Amniotic stem cell (primary cell): ENCODE measurements at regions not wholly inside any gene's neighbourhood (a gene's known extent, or its start where the extent isn't known, plus 50 kb on each side); places are given as distances from the start of the nearest gene placed in this dataset.
"Not testable (repeated sequence)": the region's sequence is repeated elsewhere in the genome, so short reads cannot be mapped to it uniquely, and the experiment has no call there.

Experiments used
- DNase-seq: peaks from one replicate; lab custom pipeline; 2025; lab: John Stamatoyannopoulos, UW

DNA sequence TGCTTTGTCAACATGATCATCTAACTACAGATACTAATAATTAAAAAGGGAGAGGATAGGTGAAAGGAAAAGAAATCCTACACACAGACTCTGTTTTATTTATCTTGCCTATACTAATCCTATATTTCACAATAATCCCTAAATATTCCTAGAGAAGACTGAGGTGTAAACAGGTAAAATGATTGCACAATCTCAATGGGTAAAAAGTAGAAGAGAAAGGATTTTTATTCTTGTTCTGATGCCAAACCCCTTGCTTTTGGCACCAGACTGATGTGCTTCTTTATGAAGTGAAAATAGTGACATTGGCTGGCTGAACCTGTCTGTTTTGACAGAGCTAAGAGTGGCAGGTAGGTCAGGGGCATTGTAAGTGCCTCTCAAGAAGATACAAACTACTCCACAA lies 101.9 kb upstream of the ZPLD1 start:
- DNase-seq: no peak

- no peak for DNase-seq
Measured at GRCh38 chr3:102336130-102336529, 98.7 kb upstream of the ZPLD1 start.

DNA sequence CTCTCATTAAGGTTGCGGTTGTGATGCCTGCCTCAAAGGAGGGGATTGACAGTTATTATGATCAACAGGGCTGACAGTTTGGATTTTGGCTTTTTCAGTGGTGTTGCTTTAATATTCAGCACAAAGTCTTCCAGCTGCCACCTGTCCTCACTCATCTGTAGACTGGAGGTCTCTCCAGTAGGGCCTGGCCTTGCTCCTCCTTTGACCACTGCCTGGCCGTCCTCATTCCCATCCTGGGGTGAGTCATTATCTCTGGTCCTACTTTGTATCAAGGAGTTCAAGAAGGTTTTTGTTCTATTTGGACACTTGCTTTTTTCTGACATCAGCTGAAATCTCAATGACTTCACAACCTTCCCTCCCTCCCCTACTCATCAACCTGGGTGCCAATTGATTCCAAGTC lies 95.1 kb upstream of the ZPLD1 start:
- no peak for DNase-seq

DNA sequence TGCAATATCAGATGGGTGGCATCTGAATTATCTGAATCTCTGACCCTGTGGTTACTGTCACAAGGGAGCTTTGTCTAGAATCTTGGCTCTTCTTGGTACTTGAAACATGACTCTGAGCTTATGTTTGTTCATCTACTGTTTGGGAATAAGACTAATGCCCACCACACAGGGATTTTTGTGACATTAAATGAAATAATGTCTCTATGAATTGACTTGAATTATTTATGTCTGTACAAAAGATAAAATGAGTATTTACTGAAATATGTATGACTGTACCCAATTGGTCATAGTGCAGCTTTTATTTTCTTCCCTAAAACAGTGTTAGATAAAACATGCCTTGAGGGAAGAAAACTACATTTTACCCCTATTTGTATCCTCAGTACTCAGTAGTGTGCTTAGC lies 87.9 kb upstream of the ZPLD1 start:
- DNase-seq: no peak

GRCh38 chr3:102348904-102349303 lies 85.9 kb upstream of the ZPLD1 start:
- no peak for DNase-seq

- DNase-seq: no peak
Measured at GRCh38 chr3:102353148-102353547, 81.7 kb upstream of the ZPLD1 start.

- DNase-seq: no peak
Measured at GRCh38 chr3:102353805-102354204, 81.0 kb upstream of the ZPLD1 start.

GRCh38 chr3:102354818-102355515 lies 79.8 kb upstream of the ZPLD1 start:
- DNase-seq: no peak

- DNase-seq: no peak
Measured at GRCh38 chr3:102356506-102356905, 78.3 kb upstream of the ZPLD1 start.

- DNase-seq: not testable (repeated sequence)
Measured at GRCh38 chr3:102357313-102357712, 77.5 kb upstream of the ZPLD1 start.

GRCh38 chr3:102360183-102360860 lies 74.5 kb upstream of the ZPLD1 start:
- no peak for DNase-seq

GRCh38 chr3:102361101-102361500 lies 73.7 kb upstream of the ZPLD1 start:
- no peak for DNase-seq

GRCh38 chr3:102366116-102366515 lies 68.7 kb upstream of the ZPLD1 start:
- DNase-seq: not testable (repeated sequence)

- DNase-seq: no peak
Measured at GRCh38 chr3:102374863-102375634, 59.8 kb upstream of the ZPLD1 start.

DNA sequence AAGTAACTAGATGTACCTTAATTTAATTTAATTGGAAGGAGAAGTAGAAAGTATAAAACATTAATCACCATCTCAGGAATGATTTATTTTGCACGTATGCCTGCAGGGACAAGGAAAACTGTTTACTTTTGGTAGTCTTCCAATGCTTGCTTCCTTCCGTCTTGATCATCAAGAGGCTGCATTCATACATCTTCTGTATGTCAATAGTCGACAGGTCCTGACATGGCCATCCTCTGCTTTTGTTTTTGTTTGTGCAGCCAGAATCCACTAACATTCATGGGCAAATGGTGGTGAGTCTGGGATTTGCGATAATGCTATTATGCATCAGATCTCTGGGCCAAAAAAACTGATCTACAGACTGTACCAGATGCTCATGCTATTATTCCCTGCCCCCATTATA lies 56.6 kb upstream of the ZPLD1 start:
- DNase-seq: no peak

DNA sequence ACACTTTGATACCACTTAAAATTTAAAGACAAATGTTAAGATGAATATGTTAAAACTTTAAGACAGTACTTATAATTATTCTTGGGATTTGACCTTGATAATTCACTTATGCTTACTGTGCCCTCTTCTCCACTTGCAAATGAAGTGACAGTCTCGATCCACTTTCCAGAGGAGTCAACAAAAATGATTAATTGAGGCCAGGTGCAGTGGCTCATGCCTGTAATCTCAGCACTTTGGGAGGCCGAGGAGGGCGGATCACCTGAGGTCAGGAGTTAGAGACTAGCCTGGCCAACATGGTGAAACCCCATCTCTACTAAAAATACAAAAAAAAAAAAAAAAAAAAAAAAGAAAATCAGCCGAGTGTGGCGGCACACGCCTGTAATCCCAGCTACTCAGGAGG lies 52.6 kb upstream of the ZPLD1 start:
- DNase-seq: not testable (repeated sequence)
